LNCaP clone FGC (cell line): ENCODE measurements at regions not wholly inside any gene's neighbourhood (a gene's known extent, or its start where the extent isn't known, plus 50 kb on each side); places are given as distances from the start of the nearest gene placed in this dataset.

ENCODE experiments used
- DNase-seq: peaks from one replicate; pipeline ENCODE4 v3.0.0-alpha.2; 2011; ENCODE audit warnings: low read depth
- H3K4me3 ChIP-seq: 2 replicates; pipeline ENCODE4 v1.5.1; 2011; ENCODE audit warnings: mild to moderate bottlenecking, low read depth, low read length, control low read depth
- CTCF ChIP-seq: IDR thresholded peaks from 2 replicates; pipeline ENCODE4 v1.5.1; 2012; ENCODE audit warnings: mild to moderate bottlenecking; ENCODE audit not compliant: control insufficient read depth, insufficient read depth; ENCODE audit errors: extremely low read depth

- peak; percentile 41 for DNase-seq
- no peak for TF ChIP-seq CTCF
- H3K4me3 ChIP-seq, result no peak overlapping the region
Measured at GRCh38 chr12:19962192-19962591, 406.1 kb upstream of the PDE3A start.

GRCh38 chr12:19963972-19964371 lies 404.4 kb upstream of the PDE3A start:
- H3K4me3 ChIP-seq, result no peak overlapping the region
- TF ChIP-seq CTCF, result no peak
- DNase-seq, result no peak

- no peak for TF ChIP-seq CTCF
- no peak overlapping the region for H3K4me3 ChIP-seq
- no peak for DNase-seq
Measured at GRCh38 chr12:19964549-19964948, 403.8 kb upstream of the PDE3A start.

- no peak overlapping the region for H3K4me3 ChIP-seq
- no peak for DNase-seq
- no peak for TF ChIP-seq CTCF
Measured at GRCh38 chr12:19965196-19966038, 402.9 kb upstream of the PDE3A start.

GRCh38 chr12:19967001-19967400 lies 401.3 kb upstream of the PDE3A start:
- DNase-seq, result no peak
- no peak for TF ChIP-seq CTCF
- no peak overlapping the region for H3K4me3 ChIP-seq

- no peak overlapping the region for H3K4me3 ChIP-seq
- no peak for DNase-seq
- TF ChIP-seq CTCF, result no peak
Measured at GRCh38 chr12:19967431-19967830, 400.9 kb upstream of the PDE3A start.

GRCh38 chr12:19970116-19970515 lies 398.2 kb upstream of the PDE3A start:
- no peak overlapping the region for H3K4me3 ChIP-seq
- no peak for TF ChIP-seq CTCF
- DNase-seq, result no peak
